Pancreas (tissue), 10 donors: ENCODE measurements at regions not wholly inside any gene's neighbourhood (a gene's known extent, or its start where the extent isn't known, plus 50 kb on each side); places are given as distances from the start of the nearest gene placed in this dataset.

ENCODE experiments used
- ATAC-seq, 4 donors: fragments of 200-7000 bp; cut with Tn5 transposase; one replicate each; pipeline versions ENCODE4 v1.8.0 to v1.9.1; 2020; ENCODE audit warnings: mild to moderate bottlenecking in 4 of 4, moderate library complexity in 4 of 4
- DNase-seq, 6 donors: peaks; one replicate each; pipeline ENCODE4 v3.0.0-alpha.2; 2020
- FAIRE-seq: peaks from 2 replicates; lab custom pipeline; 2012; peaks lifted over from hg19 to GRCh38; lab: Jason Lieb, UNC
- H3K27ac ChIP-seq, 4 donors: fragments of 200-600 bp; sonication (generic); 1 replicate in 3 of 4; 2 replicates in 1 of 4; pipeline versions ENCODE4 v1.5.0 to v1.8.0; 2020
- H3K27me3 ChIP-seq, 4 donors: fragments of 200-600 bp; one replicate each; pipeline ENCODE4 v1.8.0; 2021
- H3K36me3 ChIP-seq, 3 donors: fragments of 200-600 bp; sonication (generic) in 1 of 3; one replicate each; pipeline versions ENCODE4 v1.5.0 to v1.8.0; 2020 to 2021
- H3K4me1 ChIP-seq, 3 donors: fragments of 200-600 bp; one replicate each; pipeline ENCODE4 v1.8.0; 2021
- H3K4me3 ChIP-seq, 4 donors: fragments of 200-600 bp; sonication (generic) in 2 of 4; one replicate each; pipeline versions ENCODE4 v1.5.0 to v1.8.0; 2020 to 2021
- H3K9me3 ChIP-seq, 4 donors: fragments of 200-600 bp; one replicate each; pipeline ENCODE4 v1.8.0; 2021
- CTCF ChIP-seq, 4 donors: fragments of 200-600 bp; sonication (generic) in 3 of 4; IDR thresholded peaks; one replicate each; pipeline versions ENCODE4 v1.5.0 to v1.8.0; 2021; ENCODE audit warnings: antibody characterized with exemption in 4 of 4
- WGBS, 2 donors: extraction: QIAGEN DNeasy Blood & Tissue Kit; methylation state at CpG; one replicate each; pipeline ENCODE4 v1.1.7; 2013; 5-methylcytosine and 5-hydroxymethylcytosine counted together
- intact Hi-C, 3 donors: fragments of 100-400 bp; cut with DNase I; formaldehyde crosslinking; loops; one replicate each; pipeline versions ENCODE4 v1.11.1 to v1.14.2; 2022
- donor health status: healthy with polysubstance abuse.
- donor health status: DM: no; HTN: no; CAD: no; lungs with moderate emphysema.
- donor health status: DM: no; HTN: no; CAD: no.
- donor health status: control.
- donor health status: control.
- donor health status: Bipolar disorder and iron deficiency.
- donor health status: DM: yes; HTN: yes; CAD: no.
- donor health status: DM: no; HTN: no; CAD: no.
- donor health status: DM: no; HTN: no; CAD: no.
- donor health status: DM: yes; HTN: yes; CAD: no.

- no peak for FAIRE-seq
- H3K4me3 ChIP-seq: no peak overlapping the region
- H3K4me1 ChIP-seq: no peaks in the 10 kb centered on the region
- H3K27me3 ChIP-seq: no peaks in the 10 kb centered on the region
- 54 to 57% methylated on average over 2 of the region's 2 CpGs for WGBS, 2 donors
- no peak overlapping the region for H3K27ac ChIP-seq
- no peak for TF ChIP-seq CTCF (IDR thresholded peaks at IDR 0.05)
- DNase-seq: no peak
- H3K9me3 ChIP-seq: no peaks in the 10 kb centered on the region
- no peak for ATAC-seq
- intact Hi-C loops: no loop called here
- no peaks in the 10 kb centered on the region for H3K36me3 ChIP-seq
These were observed 1082.0 kb upstream of the ACVR2A start for GRCh38 chr2:146762786-146763185.

GRCh38 chr2:146754606-146755005 is 1090.2 kb upstream of the ACVR2A start:
- WGBS, 2 donors: 81 to 90% methylated on average over 4 of the region's 4 CpGs
- Histone ChIP-seq H3K4me1 (no peaks in the 10 kb centered on the region), H3K27ac (no peak overlapping the region), H3K27me3 (no peaks in the 10 kb centered on the region), H3K4me3 (no peak overlapping the region), H3K36me3 (no peaks in the 10 kb centered on the region), H3K9me3 (no peaks in the 10 kb centered on the region)
- ATAC-seq (no peak), DNase-seq (no peak), FAIRE-seq (no peak)
- no peak for TF ChIP-seq CTCF (IDR thresholded peaks at IDR 0.05)
- intact Hi-C loops: no loop called here

GRCh38 chr2:146748046-146748445 is 1096.8 kb upstream of the ACVR2A start:
- Histone ChIP-seq H3K36me3 (no peaks in the 10 kb centered on the region), H3K4me3 (no peak overlapping the region), H3K9me3 (no peaks in the 10 kb centered on the region), H3K4me1 (no peaks in the 10 kb centered on the region), H3K27ac (no peak overlapping the region), H3K27me3 (peaks cover 0 to 8% (median 0%) of the 10 kb centered on the region in 4 donors)
- TF ChIP-seq CTCF (IDR thresholded peaks at IDR 0.05): no peak
- intact Hi-C loops: no loop called here
- FAIRE-seq: no peak
- no peak for ATAC-seq
- WGBS, 2 donors: 58 to 75% methylated on average over 3 of the region's 3 CpGs
- no peak for DNase-seq

- no peak for FAIRE-seq
- Histone ChIP-seq H3K27ac (no peak overlapping the region), H3K27me3 (peaks cover 0 to 5% (median 0%) of the 10 kb centered on the region in 4 donors), H3K9me3 (no peaks in the 10 kb centered on the region), H3K4me3 (no peak overlapping the region), H3K36me3 (no peaks in the 10 kb centered on the region), H3K4me1 (no peaks in the 10 kb centered on the region)
- intact Hi-C loops: no loop called here
- DNase-seq: no peak
- no peak for ATAC-seq
- 38 to 46% methylated on average over 4 of the region's 4 CpGs for WGBS, 2 donors
- TF ChIP-seq CTCF (IDR thresholded peaks at IDR 0.05): no peak
These were observed 1103.6 kb upstream of the ACVR2A start for GRCh38 chr2:146741260-146741659.

GRCh38 chr2:146734821-146735190 is 1110.0 kb upstream of the ACVR2A start:
- no peaks in the 10 kb centered on the region for H3K36me3 ChIP-seq
- intact Hi-C loops: no loop called here
- no peaks in the 10 kb centered on the region for H3K9me3 ChIP-seq
- WGBS, 2 donors: 21 to 22% methylated on average over 3 of the region's 3 CpGs
- peaks cover 0 to 7% (median 6%) of the 10 kb centered on the region in 3 donors for H3K4me1 ChIP-seq
- no peak for ATAC-seq
- no peak overlapping the region for H3K27ac ChIP-seq
- DNase-seq: no peak
- FAIRE-seq: no peak
- H3K4me3 ChIP-seq: no peak overlapping the region
- TF ChIP-seq CTCF (IDR thresholded peaks at IDR 0.05): no peak
- H3K27me3 ChIP-seq: no peaks in the 10 kb centered on the region
